Liver (tissue), 8 donors: ENCODE measurements at regions not wholly inside any gene's neighbourhood (a gene's known extent, or its start where the extent isn't known, plus 50 kb on each side); places are given as distances from the start of the nearest gene placed in this dataset.

Source experiments
- DNase-seq: peaks from one replicate; pipeline ENCODE4 v3.0.0-alpha.2; 2017; ENCODE audit warnings: low spot score
- H3K27ac ChIP-seq, 2 donors: one replicate each; pipeline ENCODE4 v1.7.0; 2013; ENCODE audit warnings: inconsistent platforms in 2 of 2, low read length in 2 of 2, control low read depth in 1 of 2, low read depth in 1 of 2, mild to moderate bottlenecking in 1 of 2
- H3K27me3 ChIP-seq, 4 donors: one replicate each; pipeline versions ENCODE4 v1.6.1 to v1.7.0; 2013; ENCODE audit warnings: low read length in 3 of 4, inconsistent platforms in 1 of 4, mild to moderate bottlenecking in 1 of 4, moderate library complexity in 1 of 4; ENCODE audit not compliant: control insufficient read depth in 4 of 4, insufficient read depth in 4 of 4
- H3K36me3 ChIP-seq, 4 donors: one replicate each; pipeline versions ENCODE4 v1.6.1 to v1.7.0; 2013; ENCODE audit warnings: low read length in 3 of 4, mild to moderate bottlenecking in 3 of 4, low read depth in 1 of 4, moderate library complexity in 1 of 4; ENCODE audit not compliant: control insufficient read depth in 4 of 4, insufficient read depth in 3 of 4
- H3K4me1 ChIP-seq, 4 donors: one replicate each; pipeline versions ENCODE4 v1.6.1 to v1.7.0; 2013; ENCODE audit warnings: low read length in 3 of 4, mild to moderate bottlenecking in 3 of 4, moderate library complexity in 1 of 4; ENCODE audit not compliant: control insufficient read depth in 4 of 4, insufficient read depth in 4 of 4
- H3K4me3 ChIP-seq, 3 donors: one replicate each; pipeline versions ENCODE4 v1.6.1 to v1.7.0; 2013; ENCODE audit warnings: low read length in 3 of 3, control low read depth in 1 of 3, low read depth in 1 of 3, mild to moderate bottlenecking in 1 of 3
- H3K9ac ChIP-seq, 2 donors: one replicate each; pipeline ENCODE4 v1.7.0; 2013; ENCODE audit warnings: low read length in 2 of 2, mild to moderate bottlenecking in 2 of 2, moderate library complexity in 2 of 2, control low read depth in 1 of 2, low read depth in 1 of 2
- H3K9me3 ChIP-seq, 4 donors: one replicate each; pipeline versions ENCODE4 v1.6.1 to v1.7.0; 2013; ENCODE audit warnings: low read length in 3 of 4; ENCODE audit not compliant: control insufficient read depth in 4 of 4
- EGR1 ChIP-seq, 2 donors: IDR thresholded peaks; 2 replicates each; pipeline ENCODE4 v1.6.1; 2016 to 2018; ENCODE audit warnings: antibody characterized with exemption in 2 of 2, low read depth in 2 of 2
- FOXA1 ChIP-seq: IDR thresholded peaks from 2 replicates; pipeline ENCODE4 v1.6.1; 2016; ENCODE audit warnings: antibody characterized with exemption
- FOXA2 ChIP-seq: IDR thresholded peaks from 2 replicates; pipeline ENCODE4 v1.6.1; 2016; ENCODE audit warnings: antibody characterized with exemption
- GABPA ChIP-seq, 2 donors: IDR thresholded peaks in 1 of 2; conservative IDR thresholded peaks in 1 of 2; 2 replicates each; pipeline ENCODE4 v1.6.1; 2016; ENCODE audit warnings: antibody characterized with exemption in 2 of 2, mild to moderate bottlenecking in 1 of 2, moderate library complexity in 1 of 2
- HNF4G ChIP-seq: IDR thresholded peaks from 2 replicates; pipeline ENCODE4 v1.6.1; 2016; ENCODE audit warnings: antibody characterized with exemption
- JUND ChIP-seq, 2 donors: IDR thresholded peaks; 2 replicates each; pipeline ENCODE4 v1.6.1; 2016; ENCODE audit warnings: antibody characterized with exemption in 2 of 2
- NR2F2 ChIP-seq: IDR thresholded peaks from 2 replicates; pipeline ENCODE4 v1.6.1; 2016; ENCODE audit warnings: antibody characterized with exemption
- RAD21 ChIP-seq, 2 donors: IDR thresholded peaks; 2 replicates each; pipeline ENCODE4 v1.6.1; 2016; ENCODE audit warnings: antibody characterized with exemption in 2 of 2, mild to moderate bottlenecking in 2 of 2
- REST ChIP-seq: IDR thresholded peaks from 2 replicates; pipeline ENCODE4 v1.6.1; 2016; ENCODE audit warnings: antibody characterized with exemption, mild to moderate bottlenecking
- RXRA ChIP-seq, 2 donors: IDR thresholded peaks; 2 replicates each; pipeline ENCODE4 v1.6.1; 2017 to 2018; ENCODE audit warnings: antibody characterized with exemption in 2 of 2, mild to moderate bottlenecking in 1 of 2
- SP1 ChIP-seq: IDR thresholded peaks from 2 replicates; pipeline ENCODE4 v1.6.1; 2018; ENCODE audit warnings: antibody characterized with exemption, mild to moderate bottlenecking
- YY1 ChIP-seq: IDR thresholded peaks from 2 replicates; pipeline ENCODE4 v1.6.1; 2016; ENCODE audit warnings: antibody characterized with exemption, mild to moderate bottlenecking
- whole genome bisulfite sequencing: extraction: QIAGEN DNeasy Blood & Tissue Kit; methylation state at CpG from one replicate; pipeline ENCODE4 v1.1.7; 2013; 5-methylcytosine and 5-hydroxymethylcytosine counted together
- TF ChIP-seq, protein P1 (sequence below): IDR thresholded peaks from 2 replicates; pipeline ENCODE4 v1.6.1; 2016; ENCODE audit warnings: antibody characterized with exemption
- TF ChIP-seq, protein P2 (sequence below): fragments of 150-350 bp; IDR thresholded peaks from 2 replicates; pipeline ENCODE4 v1.5.1; 2017; ENCODE audit warnings: improper control_type of control experiment, low read depth, low read length; ENCODE audit not compliant: missing input control
- TF ChIP-seq, protein P3 (sequence below): IDR thresholded peaks from 2 replicates; pipeline ENCODE4 v1.6.1; 2016; ENCODE audit warnings: antibody characterized with exemption
- TF ChIP-seq, protein P4 (sequence below): IDR thresholded peaks from 2 replicates; pipeline ENCODE4 v1.6.1; 2016; ENCODE audit warnings: antibody characterized with exemption
- donor health status: healthy.
- donor health status: healthy.
- donor health status: healthy.
- donor health status: healthy.
- donor health status: healthy.

DNA sequence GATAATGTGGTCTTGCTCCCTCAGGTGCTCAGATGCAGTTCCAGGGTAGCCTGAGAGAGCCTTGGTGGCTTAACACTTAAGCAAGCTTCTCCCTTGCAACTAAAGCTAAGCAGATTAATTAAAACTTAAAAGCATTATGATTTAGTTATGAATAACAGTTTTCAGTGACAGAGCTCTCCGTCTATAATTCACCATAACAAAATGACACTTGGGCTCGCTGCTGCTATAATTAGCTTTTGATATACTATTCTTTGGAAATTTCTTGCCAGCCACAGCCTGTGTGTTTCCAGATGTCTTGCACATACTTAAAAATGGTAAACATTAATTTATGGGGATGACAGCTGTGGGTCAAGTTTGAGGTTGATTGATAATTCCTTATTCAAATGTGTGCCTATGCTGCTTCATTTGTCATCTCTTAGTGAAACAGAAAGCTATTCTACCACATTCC lies 380.5 kb downstream of the TFAP2B start:
- Histone ChIP-seq H3K4me1 (peaks cover 0 to 5% (median 2%) of the 10 kb centered on the region in 4 donors), H3K9me3 (no peaks in the 10 kb centered on the region), H3K27ac (no peak overlapping the region), H3K4me3 (no peak overlapping the region), H3K27me3 (no peaks in the 10 kb centered on the region), H3K9ac (no peak overlapping the region), H3K36me3 (no peaks in the 10 kb centered on the region)
- no peak for TF ChIP-seq FOXA1
- no peak for TF ChIP-seq NR2F2
- no peak for TF ChIP-seq GABPA (IDR thresholded peaks at IDR 0.05 in 1 of 2, conservative IDR thresholded peaks at IDR 0.05 in 1 of 2)
- no peak for TF ChIP-seq RXRA (IDR thresholded peaks at IDR 0.05)
- TF ChIP-seq EGR1 (IDR thresholded peaks at IDR 0.05; ENCODE audit: low read depth in 2 of 2) = no peak
- no peak for TF ChIP-seq HNF4G
- TF ChIP-seq, protein P1, sequence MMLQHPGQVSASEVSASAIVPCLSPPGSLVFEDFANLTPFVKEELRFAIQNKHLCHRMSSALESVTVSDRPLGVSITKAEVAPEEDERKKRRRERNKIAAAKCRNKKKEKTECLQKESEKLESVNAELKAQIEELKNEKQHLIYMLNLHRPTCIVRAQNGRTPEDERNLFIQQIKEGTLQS = no peak
- TF ChIP-seq, protein P2, sequence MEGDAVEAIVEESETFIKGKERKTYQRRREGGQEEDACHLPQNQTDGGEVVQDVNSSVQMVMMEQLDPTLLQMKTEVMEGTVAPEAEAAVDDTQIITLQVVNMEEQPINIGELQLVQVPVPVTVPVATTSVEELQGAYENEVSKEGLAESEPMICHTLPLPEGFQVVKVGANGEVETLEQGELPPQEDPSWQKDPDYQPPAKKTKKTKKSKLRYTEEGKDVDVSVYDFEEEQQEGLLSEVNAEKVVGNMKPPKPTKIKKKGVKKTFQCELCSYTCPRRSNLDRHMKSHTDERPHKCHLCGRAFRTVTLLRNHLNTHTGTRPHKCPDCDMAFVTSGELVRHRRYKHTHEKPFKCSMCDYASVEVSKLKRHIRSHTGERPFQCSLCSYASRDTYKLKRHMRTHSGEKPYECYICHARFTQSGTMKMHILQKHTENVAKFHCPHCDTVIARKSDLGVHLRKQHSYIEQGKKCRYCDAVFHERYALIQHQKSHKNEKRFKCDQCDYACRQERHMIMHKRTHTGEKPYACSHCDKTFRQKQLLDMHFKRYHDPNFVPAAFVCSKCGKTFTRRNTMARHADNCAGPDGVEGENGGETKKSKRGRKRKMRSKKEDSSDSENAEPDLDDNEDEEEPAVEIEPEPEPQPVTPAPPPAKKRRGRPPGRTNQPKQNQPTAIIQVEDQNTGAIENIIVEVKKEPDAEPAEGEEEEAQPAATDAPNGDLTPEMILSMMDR = no peak
- no peak for TF ChIP-seq REST
- TF ChIP-seq FOXA2 = no peak
- TF ChIP-seq RAD21 (IDR thresholded peaks at IDR 0.05) = no peak
- TF ChIP-seq JUND (IDR thresholded peaks at IDR 0.05) = no peak
- TF ChIP-seq SP1 = no peak
- no peak for DNase-seq
- WGBS = 82% methylated on average over 2 of the region's 2 CpGs

DNA sequence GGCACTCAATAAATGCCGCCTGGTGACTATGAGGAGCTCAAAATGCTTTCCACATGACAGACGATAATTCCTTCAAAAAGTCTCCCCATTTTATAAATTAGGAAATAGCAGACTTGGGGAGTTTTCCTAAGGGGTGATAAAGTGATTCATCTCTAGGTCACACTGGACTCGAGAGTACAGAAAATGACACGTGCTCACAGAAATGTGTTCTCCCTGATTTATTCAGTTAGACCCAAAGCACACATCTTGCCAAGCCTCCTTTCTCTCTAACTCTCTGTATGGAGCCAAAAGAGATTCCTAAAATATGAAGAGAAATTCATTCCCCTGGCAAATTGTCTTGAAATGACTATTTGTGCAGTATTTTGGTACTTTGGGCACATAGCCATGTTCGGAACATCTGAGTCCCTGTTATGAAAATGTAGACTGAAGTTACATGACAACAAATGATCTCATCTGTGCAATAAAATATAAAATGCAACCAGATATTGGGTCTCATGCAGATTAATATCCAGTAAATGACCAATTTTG lies 381.1 kb downstream of the TFAP2B start:
- H3K4me1 ChIP-seq = peaks cover 0 to 5% (median 2%) of the 10 kb centered on the region in 4 donors
- TF ChIP-seq, protein P3, sequence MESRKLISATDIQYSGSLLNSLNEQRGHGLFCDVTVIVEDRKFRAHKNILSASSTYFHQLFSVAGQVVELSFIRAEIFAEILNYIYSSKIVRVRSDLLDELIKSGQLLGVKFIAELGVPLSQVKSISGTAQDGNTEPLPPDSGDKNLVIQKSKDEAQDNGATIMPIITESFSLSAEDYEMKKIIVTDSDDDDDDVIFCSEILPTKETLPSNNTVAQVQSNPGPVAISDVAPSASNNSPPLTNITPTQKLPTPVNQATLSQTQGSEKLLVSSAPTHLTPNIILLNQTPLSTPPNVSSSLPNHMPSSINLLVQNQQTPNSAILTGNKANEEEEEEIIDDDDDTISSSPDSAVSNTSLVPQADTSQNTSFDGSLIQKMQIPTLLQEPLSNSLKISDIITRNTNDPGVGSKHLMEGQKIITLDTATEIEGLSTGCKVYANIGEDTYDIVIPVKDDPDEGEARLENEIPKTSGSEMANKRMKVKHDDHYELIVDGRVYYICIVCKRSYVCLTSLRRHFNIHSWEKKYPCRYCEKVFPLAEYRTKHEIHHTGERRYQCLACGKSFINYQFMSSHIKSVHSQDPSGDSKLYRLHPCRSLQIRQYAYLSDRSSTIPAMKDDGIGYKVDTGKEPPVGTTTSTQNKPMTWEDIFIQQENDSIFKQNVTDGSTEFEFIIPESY = no peak
- TF ChIP-seq, protein P2 = no peak
- no peak for TF ChIP-seq JUND (IDR thresholded peaks at IDR 0.05)
- TF ChIP-seq SP1 = no peak
- TF ChIP-seq RAD21 (IDR thresholded peaks at IDR 0.05) = no peak
- TF ChIP-seq, protein P4, sequence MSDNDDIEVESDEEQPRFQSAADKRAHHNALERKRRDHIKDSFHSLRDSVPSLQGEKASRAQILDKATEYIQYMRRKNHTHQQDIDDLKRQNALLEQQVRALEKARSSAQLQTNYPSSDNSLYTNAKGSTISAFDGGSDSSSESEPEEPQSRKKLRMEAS = no peak
- TF ChIP-seq YY1 = no peak
- TF ChIP-seq FOXA2 = no peak
- TF ChIP-seq RXRA (IDR thresholded peaks at IDR 0.05) = no peak
- TF ChIP-seq FOXA1 = no peak
- TF ChIP-seq, protein P1 = no peak
- TF ChIP-seq EGR1 (IDR thresholded peaks at IDR 0.05; ENCODE audit: low read depth in 2 of 2) = no peak
- WGBS = 49% methylated on average over 5 of the region's 5 CpGs
- H3K4me3 ChIP-seq = no peak overlapping the region
- H3K9me3 ChIP-seq = no peaks in the 10 kb centered on the region
- no peaks in the 10 kb centered on the region for H3K36me3 ChIP-seq
- H3K27me3 ChIP-seq = no peaks in the 10 kb centered on the region
- H3K9ac ChIP-seq = no peak overlapping the region
- DNase-seq = no peak
- no peak overlapping the region for H3K27ac ChIP-seq
